AG09309 (cell line): ENCODE measurements at regions not wholly inside any gene's neighbourhood (a gene's known extent, or its start where the extent isn't known, plus 50 kb on each side); places are given as distances from the start of the nearest gene placed in this dataset.

Experiments
- DNase-seq: peaks from one replicate; pipeline ENCODE4 v3.0.0-alpha.2; 2010; ENCODE audit warnings: low read depth
- H3K4me3 ChIP-seq: 2 replicates; pipeline ENCODE4 v1.5.1; 2011; ENCODE audit warnings: mild to moderate bottlenecking, low read depth, low read length, moderate library complexity; ENCODE audit not compliant: control insufficient read depth
- TF ChIP-seq, protein P1 (sequence below): IDR thresholded peaks from 2 replicates; pipeline ENCODE4 v1.5.1; 2011; ENCODE audit warnings: mild to moderate bottlenecking, low read depth, low read length, inconsistent platforms; ENCODE audit not compliant: insufficient read depth, control insufficient read depth; ENCODE audit errors: missing control alignments

DNA sequence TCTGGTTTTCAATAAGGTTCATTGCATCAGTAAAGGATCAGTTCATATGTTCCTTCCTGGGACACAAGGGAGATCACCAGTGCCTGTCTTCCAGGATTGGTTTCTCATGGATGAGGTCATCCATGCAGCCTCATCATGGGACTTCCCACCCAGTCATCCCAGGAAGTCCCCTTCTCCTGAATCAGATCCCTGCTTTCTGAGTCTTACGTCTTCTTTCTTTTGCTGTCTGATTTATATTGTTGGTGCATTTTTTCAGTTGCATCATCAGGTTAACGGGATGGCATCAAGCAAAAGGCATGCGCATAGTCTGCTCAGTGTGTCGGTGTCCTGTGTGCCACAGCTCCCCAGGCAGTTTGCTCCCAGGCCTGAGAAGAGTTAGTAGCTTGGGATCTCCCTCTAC is 105.9 kb downstream of the SOX11 start:
- TF ChIP-seq, protein P1, sequence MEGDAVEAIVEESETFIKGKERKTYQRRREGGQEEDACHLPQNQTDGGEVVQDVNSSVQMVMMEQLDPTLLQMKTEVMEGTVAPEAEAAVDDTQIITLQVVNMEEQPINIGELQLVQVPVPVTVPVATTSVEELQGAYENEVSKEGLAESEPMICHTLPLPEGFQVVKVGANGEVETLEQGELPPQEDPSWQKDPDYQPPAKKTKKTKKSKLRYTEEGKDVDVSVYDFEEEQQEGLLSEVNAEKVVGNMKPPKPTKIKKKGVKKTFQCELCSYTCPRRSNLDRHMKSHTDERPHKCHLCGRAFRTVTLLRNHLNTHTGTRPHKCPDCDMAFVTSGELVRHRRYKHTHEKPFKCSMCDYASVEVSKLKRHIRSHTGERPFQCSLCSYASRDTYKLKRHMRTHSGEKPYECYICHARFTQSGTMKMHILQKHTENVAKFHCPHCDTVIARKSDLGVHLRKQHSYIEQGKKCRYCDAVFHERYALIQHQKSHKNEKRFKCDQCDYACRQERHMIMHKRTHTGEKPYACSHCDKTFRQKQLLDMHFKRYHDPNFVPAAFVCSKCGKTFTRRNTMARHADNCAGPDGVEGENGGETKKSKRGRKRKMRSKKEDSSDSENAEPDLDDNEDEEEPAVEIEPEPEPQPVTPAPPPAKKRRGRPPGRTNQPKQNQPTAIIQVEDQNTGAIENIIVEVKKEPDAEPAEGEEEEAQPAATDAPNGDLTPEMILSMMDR: no peak
- H3K4me3 ChIP-seq: no peak overlapping the region
- no peak for DNase-seq

GRCh38 chr2:5799348-5799747 is 107.2 kb downstream of the SOX11 start:
- DNase-seq: no peak
- TF ChIP-seq, protein P1: no peak
- no peak overlapping the region for H3K4me3 ChIP-seq

GRCh38 chr2:5803547-5803946 is 111.4 kb downstream of the SOX11 start:
- no peak overlapping the region for H3K4me3 ChIP-seq
- no peak for DNase-seq
- TF ChIP-seq, protein P1: no peak

GRCh38 chr2:5818961-5819600 is 126.9 kb downstream of the SOX11 start:
- H3K4me3 ChIP-seq: no peak overlapping the region
- TF ChIP-seq, protein P1: no peak
- no peak for DNase-seq

- TF ChIP-seq, protein P1: no peak
- no peak overlapping the region for H3K4me3 ChIP-seq
- no peak for DNase-seq
Measured at GRCh38 chr2:5824126-5824525, 131.9 kb downstream of the SOX11 start.

DNA sequence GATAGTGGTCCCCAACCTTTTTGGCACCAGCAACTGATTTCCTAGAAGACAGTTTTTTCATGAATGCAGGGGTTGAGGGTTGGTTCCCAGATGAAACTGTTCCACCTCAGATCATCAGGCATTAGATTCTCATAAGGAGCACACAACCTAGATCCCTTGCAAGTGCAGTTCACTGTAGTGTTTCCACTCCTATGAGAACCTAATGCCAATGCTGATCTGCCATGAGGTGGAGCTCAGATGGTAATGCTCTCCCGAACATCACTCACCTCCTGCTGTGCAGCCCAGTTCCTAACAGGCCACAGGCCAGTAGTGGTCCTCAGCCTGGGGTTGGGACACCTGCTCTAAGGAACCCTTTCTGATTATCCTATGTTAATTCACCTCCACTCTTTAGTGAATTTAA is 133.5 kb downstream of the SOX11 start:
- TF ChIP-seq, protein P1: no peak
- no peak for DNase-seq
- H3K4me3 ChIP-seq: no peak overlapping the region

GRCh38 chr2:5826979-5827655 is 134.9 kb downstream of the SOX11 start:
- no peak for DNase-seq
- no peak overlapping the region for H3K4me3 ChIP-seq
- TF ChIP-seq, protein P1: no peak
